Cardiac muscle cell (in vitro differentiated cells and primary cell): ENCODE measurements at regions not wholly inside any gene's neighbourhood (a gene's known extent, or its start where the extent isn't known, plus 50 kb on each side); places are given as distances from the start of the nearest gene placed in this dataset.

Source experiments
- DNase-seq, 2 donors: peaks; one replicate each; pipeline versions ENCODE4 v3.0.0 to v3.0.0-alpha.2; 2010 to 2017; ENCODE audit warnings: low read depth in 1 of 2, low spot score in 1 of 2
- H3K27ac ChIP-seq: fragments of 200-600 bp; sonication (generic); 2 replicates; pipeline ENCODE4 v1.5.1; 2016
- H3K27me3 ChIP-seq: fragments of 200-600 bp; sonication (generic); 2 replicates; pipeline ENCODE4 v1.6.0; 2016; ENCODE audit warnings: control low read depth
- H3K36me3 ChIP-seq: fragments of 200-600 bp; sonication (generic); 2 replicates; pipeline ENCODE4 v1.5.1; 2016; ENCODE audit warnings: control low read depth
- H3K4me1 ChIP-seq: fragments of 200-600 bp; sonication (generic); 2 replicates; pipeline ENCODE4 v1.8.1; 2017; ENCODE audit warnings: low read depth, mild to moderate bottlenecking, mixed run types
- H3K4me3 ChIP-seq: fragments of 200-600 bp; sonication (generic); 2 replicates; pipeline ENCODE4 v1.5.1; 2016; ENCODE audit warnings: mild to moderate bottlenecking
- H3K9me3 ChIP-seq: fragments of 200-600 bp; sonication (generic); 2 replicates; pipeline ENCODE4 v1.5.1; 2017; ENCODE audit warnings: low read depth, mild to moderate bottlenecking, control low read depth
- TF ChIP-seq, protein P1 (sequence below): IDR thresholded peaks from 2 replicates; pipeline ENCODE4 v1.5.1; 2012; ENCODE audit warnings: low read depth, mild to moderate bottlenecking, low read length

GRCh38 chr12:27869567-27869966, 89.5 kb upstream of the MANSC4 start:
- TF ChIP-seq, protein P1, sequence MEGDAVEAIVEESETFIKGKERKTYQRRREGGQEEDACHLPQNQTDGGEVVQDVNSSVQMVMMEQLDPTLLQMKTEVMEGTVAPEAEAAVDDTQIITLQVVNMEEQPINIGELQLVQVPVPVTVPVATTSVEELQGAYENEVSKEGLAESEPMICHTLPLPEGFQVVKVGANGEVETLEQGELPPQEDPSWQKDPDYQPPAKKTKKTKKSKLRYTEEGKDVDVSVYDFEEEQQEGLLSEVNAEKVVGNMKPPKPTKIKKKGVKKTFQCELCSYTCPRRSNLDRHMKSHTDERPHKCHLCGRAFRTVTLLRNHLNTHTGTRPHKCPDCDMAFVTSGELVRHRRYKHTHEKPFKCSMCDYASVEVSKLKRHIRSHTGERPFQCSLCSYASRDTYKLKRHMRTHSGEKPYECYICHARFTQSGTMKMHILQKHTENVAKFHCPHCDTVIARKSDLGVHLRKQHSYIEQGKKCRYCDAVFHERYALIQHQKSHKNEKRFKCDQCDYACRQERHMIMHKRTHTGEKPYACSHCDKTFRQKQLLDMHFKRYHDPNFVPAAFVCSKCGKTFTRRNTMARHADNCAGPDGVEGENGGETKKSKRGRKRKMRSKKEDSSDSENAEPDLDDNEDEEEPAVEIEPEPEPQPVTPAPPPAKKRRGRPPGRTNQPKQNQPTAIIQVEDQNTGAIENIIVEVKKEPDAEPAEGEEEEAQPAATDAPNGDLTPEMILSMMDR, result no peak
- peak in 1 of 2 donors; percentile 64 for DNase-seq
- no peaks in the 10 kb centered on the region for H3K9me3 ChIP-seq
- H3K4me1 ChIP-seq, result no peaks in the 10 kb centered on the region
- H3K4me3 ChIP-seq, result no peak overlapping the region
- no peaks in the 10 kb centered on the region for H3K27me3 ChIP-seq
- no peaks in the 10 kb centered on the region for H3K36me3 ChIP-seq
- H3K27ac ChIP-seq, result no peak overlapping the region

- no peak overlapping the region for H3K27ac ChIP-seq
- no peaks in the 10 kb centered on the region for H3K4me1 ChIP-seq
- peak in 1 of 2 donors; percentile 94 for DNase-seq
- TF ChIP-seq, protein P1, result no peak
- no peak overlapping the region for H3K4me3 ChIP-seq
- no peaks in the 10 kb centered on the region for H3K36me3 ChIP-seq
- H3K27me3 ChIP-seq, result no peaks in the 10 kb centered on the region
- no peaks in the 10 kb centered on the region for H3K9me3 ChIP-seq
These were observed 88.1 kb upstream of the MANSC4 start for GRCh38 chr12:27868139-27868538.

DNA sequence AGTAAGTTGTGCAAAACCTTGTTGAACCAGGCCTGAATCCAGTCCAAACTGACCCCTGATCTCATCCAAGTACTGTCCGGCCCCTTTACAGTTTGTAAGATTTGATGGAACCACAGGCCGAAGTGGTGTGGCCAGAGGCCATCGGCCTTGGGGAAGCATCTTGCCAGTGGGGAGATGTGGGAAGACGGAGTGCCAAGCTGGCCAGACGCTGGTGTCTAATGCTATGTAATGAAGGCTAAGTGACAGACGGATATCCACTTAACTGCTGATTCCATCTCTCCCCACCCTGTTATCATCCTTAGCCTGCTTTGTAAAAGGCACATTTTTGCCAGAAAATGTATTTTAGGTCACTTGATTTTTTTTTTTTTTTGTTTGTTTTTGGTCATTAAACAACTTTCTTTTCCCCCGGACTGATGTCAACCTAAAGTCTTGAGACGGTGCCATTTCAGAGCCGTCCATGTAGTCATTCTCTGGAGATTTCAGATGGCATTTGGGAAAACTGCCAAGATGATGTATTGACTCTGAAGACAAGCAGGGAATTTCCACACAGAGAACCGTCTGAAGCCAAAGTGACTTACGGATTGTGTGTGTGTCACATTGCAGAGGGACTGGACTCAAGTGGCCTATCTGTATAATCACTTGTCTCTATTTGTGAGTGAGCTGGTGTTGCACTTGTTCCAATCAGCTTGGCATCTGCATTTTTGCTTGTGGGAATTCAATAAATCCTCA, 86.5 kb upstream of the MANSC4 start:
- Histone ChIP-seq H3K27me3 (no peaks in the 10 kb centered on the region), H3K4me3 (no peak overlapping the region), H3K9me3 (no peaks in the 10 kb centered on the region), H3K27ac (no peak overlapping the region), H3K36me3 (no peaks in the 10 kb centered on the region), H3K4me1 (no peaks in the 10 kb centered on the region)
- DNase-seq, result peak; percentile 31 to 51
- TF ChIP-seq, protein P1, result no peak

- TF ChIP-seq, protein P1, result no peak
- H3K27me3 ChIP-seq, result no peaks in the 10 kb centered on the region
- H3K4me1 ChIP-seq, result no peaks in the 10 kb centered on the region
- no peak overlapping the region for H3K27ac ChIP-seq
- peak in 1 of 2 donors; percentile 83 for DNase-seq
- no peaks in the 10 kb centered on the region for H3K9me3 ChIP-seq
- no peak overlapping the region for H3K4me3 ChIP-seq
- H3K36me3 ChIP-seq, result no peaks in the 10 kb centered on the region
These were observed 85.4 kb upstream of the MANSC4 start for GRCh38 chr12:27865421-27865820.

GRCh38 chr12:27864521-27864920, 84.5 kb upstream of the MANSC4 start:
- DNase-seq, result no peak
- Histone ChIP-seq H3K27ac (no peak overlapping the region), H3K4me3 (no peak overlapping the region), H3K9me3 (no peaks in the 10 kb centered on the region), H3K4me1 (no peaks in the 10 kb centered on the region), H3K36me3 (no peaks in the 10 kb centered on the region), H3K27me3 (no peaks in the 10 kb centered on the region)
- TF ChIP-seq, protein P1, result no peak
